ENCODE measurements at regions not wholly inside any gene's neighbourhood (a gene's known extent, or its start where the extent isn't known, plus 50 kb on each side); places are given as distances from the start of the nearest gene placed in this dataset.
"Not testable (repeated sequence)": the region's sequence is repeated elsewhere in the genome, so short reads cannot be mapped to it uniquely, and the experiment has no call there.

GRCh38 chr6:7016226-7016625 lies 91.5 kb upstream of the RREB1 start:
- DNase-seq (ENCODE audit: low spot score) = no peak

DNA sequence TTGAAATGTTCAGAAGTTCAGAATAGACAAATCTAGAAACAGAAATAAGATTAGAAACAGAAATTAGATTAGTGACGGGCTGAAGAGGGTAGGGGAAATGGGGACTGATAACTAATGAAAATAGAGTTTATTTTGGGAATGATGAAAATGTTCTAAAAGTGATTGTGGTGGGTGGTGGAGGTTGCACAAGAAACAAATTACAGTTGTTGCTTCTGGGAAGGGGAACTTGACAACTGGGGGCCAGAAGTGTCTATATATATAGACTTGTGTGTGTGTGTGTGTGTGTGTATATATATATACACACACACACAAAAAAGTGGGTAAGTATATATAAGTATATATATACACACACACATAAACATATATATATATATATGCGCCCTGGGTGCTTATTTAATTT lies 86.5 kb upstream of the RREB1 start:
- no peak for DNase-seq (ENCODE audit: low spot score)

DNA sequence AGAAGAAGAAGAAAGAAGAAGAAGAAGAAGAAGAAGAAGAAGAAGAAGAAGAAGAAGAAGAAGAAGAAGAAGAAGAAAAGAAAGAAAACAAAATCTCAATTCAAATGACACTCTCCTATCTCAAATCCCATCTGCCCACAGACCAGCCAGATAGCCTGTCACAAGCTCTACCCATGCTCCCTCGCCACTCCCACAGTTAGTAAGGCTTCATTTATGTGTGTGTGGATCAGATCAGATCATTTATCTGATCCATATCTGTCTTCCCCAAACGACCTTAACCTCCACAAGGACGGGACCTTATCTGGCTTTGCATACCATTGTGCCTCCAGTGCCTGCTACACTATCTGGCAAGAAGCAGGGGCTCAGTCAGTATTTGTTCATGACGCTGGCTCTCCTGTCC lies 81.9 kb upstream of the RREB1 start:
- DNase-seq (ENCODE audit: low spot score) = no peak

DNA sequence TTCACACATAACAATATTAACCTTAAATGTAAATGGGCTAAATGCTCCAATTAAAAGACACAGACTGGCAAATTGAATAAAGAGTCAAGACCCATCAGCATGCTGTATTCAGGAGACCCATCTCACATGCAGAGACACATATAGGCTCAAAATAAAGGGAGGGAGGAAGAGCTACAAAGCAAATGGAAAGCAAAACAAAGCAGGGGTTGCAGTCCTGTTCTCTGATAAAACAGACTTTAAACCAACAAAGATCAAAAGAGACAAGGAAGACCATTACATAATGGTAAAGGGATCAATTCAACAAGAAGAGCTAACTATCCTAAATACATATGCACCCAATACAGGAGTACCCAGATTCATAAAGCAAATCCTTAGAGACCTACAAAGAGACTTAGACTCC lies 78.8 kb upstream of the RREB1 start:
- not testable (repeated sequence) for DNase-seq (ENCODE audit: low spot score)

GRCh38 chr6:7030968-7031367 lies 76.8 kb upstream of the RREB1 start:
- DNase-seq (ENCODE audit: low spot score) = not testable (repeated sequence)

DNA sequence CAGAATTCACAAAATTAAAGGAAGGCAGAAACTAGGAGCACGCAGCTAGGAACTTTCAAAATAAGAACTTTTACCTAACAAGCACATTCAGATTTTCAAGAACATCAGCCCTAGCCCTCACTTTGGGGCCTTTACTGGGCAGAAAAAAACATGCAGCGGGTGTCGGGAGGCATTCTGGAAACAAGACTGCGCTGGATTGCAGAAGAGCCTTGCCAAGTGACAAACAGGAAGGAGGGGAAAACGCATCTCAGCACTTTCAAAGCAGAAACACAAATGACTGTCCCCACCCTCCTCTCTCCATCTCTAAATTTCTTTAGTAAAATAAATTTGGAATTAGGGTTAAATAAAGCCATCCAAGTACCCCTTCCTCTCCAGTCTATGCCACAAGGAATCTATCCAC lies 74.6 kb upstream of the RREB1 start:
- no peak for DNase-seq (ENCODE audit: low spot score)

- no peak for DNase-seq (ENCODE audit: low spot score)
These were observed 73.7 kb upstream of the RREB1 start for GRCh38 chr6:7034055-7034454.

GRCh38 chr6:7035837-7036249 lies 71.9 kb upstream of the RREB1 start:
- no peak for DNase-seq (ENCODE audit: low spot score)

DNA sequence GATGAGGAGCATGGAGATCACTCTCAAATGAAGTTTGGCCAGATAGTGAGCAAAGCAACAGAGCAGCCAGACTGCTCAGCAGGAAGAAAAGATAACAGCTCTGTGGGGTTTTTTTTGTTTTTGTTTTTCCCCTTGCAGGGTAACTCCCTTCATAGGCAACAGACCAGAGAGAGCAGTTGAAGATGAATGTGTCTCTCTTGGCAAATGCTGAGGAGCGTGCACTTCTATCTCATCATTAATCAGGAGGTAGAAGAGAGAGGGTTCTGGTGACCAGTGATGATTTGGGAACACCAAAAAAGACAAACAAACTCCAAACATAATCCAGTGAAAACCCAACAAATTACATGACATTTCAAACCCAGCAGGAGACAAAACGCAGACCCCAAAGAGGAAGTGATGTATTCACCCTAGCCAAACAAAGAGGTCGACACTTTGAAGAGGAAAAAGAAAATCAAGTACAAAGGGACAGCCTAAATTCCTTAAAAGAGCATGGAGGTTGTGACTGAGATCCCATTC lies 66.2 kb upstream of the RREB1 start:
- DNase-seq (ENCODE audit: low spot score) = no peak

DNA sequence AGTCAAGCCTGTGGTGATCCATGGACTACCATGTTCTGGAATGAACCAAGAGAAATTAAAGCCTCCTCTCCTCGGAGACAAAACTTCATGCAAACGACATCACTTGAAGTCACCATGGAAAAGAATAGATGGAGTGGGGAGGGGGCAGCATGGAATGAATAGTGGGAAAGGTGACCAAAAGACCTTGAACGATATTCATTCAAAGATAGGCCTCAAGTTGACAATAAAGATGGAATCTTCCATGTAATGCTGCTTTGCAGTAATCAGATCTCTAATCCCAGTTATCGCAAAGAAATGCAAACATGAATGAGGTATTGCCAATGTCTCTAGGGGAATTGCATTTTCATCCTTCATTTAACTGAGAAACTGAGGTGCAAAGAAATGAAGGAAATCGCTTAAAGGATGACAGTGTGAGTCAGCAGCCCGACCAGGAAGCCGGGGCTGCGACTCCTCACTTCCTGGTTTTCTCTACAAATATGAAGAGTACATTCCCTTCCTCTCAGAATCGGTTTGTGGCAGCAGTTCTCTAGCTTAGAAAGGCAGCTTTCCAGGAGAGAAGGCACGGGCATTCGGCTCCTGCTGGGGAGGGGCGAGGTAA lies 65.6 kb upstream of the RREB1 start:
- DNase-seq (ENCODE audit: low spot score) = no peak

- no peak for DNase-seq (ENCODE audit: low spot score)
These were observed 64.9 kb upstream of the RREB1 start for GRCh38 chr6:7042654-7043545.

DNA sequence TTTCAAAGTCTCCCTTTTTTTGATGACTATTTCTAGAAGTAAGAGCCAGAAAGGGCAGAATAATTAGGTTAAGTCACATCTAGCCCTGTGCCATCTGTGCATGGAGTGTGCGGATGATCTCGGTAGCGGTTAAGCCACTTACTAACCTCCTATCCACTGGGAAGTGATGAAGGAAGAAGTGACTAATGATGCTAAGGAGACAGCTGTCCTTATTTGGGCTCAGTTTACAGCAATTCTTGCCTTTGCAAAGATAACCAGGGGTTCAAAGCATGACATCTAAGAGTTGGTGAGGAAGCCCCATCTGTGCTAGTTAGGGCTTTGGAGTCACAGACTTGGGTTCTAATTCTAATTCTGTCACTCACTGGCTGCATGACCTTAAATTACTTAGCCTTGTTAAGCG lies 62.4 kb upstream of the RREB1 start:
- DNase-seq (ENCODE audit: low spot score) = no peak

DNA sequence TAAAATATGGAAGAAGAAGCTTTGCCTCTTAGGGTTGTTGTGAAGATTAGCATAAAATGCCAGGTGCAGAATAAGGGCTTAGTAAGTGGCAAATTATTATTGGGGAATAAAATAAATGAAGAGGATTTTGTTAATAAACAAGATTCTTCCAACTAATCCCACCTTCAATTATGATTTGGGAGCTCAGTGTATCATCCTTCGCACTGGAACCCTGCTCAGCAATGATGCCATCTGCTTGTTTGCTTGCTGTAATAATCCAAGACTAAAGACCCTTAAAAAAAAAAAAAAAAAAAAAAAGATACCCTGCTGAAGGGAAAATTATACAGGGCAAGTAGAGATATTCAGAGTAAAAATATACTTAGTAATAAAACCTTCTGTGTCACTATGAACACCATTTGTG lies 62.0 kb upstream of the RREB1 start:
- DNase-seq (ENCODE audit: low spot score) = no peak

DNA sequence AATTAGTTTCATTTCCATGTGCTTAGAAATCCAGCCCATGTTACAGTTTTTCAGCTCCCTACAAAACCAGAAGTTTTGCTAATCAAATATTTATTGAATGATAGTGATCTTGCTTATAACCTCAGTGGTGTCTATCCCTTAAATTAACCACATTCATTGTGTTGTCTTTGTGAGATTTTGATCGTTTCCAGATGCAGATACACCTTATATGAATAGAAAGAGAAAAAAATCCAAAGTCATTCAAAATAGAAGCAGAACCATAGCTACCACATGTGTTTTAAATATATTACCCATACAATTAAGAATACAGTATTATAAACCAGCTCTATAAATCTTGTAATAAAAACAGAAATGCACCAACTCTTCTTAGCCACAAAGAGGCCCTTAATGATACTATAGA lies 60.6 kb upstream of the RREB1 start:
- DNase-seq (ENCODE audit: low spot score) = no peak

DNA sequence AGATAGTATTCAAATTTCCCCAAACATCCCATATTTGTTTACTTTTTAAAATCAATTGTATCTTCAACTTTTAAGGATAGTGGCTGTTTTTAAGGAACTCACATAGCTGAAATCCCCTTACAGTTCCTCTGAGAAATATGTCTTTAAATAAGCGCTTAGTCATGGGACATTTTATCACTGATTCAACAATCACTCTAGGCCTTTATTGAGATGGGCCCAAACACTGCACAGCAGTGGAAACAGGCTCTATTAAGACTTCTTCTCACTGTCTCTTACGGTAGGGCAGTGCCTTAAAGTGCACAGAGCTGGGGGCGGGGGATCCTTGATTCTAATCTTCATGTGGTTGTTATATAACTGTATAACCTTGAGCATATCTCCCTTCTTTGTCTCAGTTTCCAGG lies 59.8 kb upstream of the RREB1 start:
- no peak for DNase-seq (ENCODE audit: low spot score)

DNA sequence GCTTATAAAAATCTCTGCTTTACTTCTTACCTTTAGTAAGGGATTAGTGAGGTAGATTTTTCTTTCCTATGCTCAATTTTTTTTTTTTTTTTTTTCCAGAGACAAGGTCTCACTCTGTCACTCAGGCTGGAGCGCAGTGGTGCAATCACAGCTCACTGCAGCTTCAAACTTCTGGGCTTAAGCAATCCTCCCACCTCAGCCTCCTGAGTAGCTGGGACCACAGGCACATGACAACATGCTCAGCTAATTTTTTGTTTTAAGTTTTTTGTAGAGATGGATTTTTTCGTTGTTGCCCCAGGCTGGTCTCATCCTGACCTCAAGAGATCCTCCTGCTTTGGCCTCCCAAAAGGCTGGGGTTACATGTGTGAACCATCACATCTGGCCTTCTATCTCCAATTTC lies 58.9 kb upstream of the RREB1 start:
- no peak for DNase-seq (ENCODE audit: low spot score)

GRCh38 chr6:7050004-7050403 lies 57.8 kb upstream of the RREB1 start:
- DNase-seq (ENCODE audit: low spot score) = no peak

- DNase-seq (ENCODE audit: low spot score) = peak; percentile 14
These were observed 56.6 kb upstream of the RREB1 start for GRCh38 chr6:7050872-7051779.

DNA sequence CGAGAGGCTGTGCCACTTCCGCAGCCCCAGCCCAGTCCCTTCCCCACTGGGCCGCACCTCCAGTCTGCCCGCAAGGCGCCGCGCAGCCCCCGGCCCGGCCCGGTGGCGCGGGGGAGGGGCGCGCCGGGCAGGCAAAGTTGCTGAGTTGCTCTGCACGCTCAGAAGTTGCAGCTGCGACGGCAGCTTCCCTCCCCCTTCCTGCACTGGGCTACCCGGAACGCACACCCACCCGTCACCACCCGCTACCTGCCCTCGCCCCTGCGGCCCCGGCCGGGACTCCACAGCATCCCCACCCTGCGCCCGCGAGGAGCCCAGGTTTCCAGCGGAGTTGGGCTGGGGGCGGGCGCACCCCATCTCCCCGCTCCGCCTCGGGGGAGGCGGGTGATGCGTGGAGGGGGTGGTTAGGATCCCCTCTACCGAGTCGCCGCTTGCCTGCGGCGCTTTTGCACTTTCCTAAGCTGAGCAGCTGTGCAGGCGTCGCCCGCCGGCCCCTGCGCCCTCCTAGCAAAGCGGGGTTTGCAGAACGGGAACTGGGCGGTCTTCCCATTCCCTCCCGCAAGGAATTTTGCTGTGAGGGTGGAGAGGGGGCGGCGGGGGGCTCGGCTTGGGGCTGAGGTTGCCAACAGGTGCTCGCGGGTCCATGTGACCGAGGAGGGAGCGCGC lies 55.9 kb upstream of the RREB1 start:
- peak; percentile 33 for DNase-seq (ENCODE audit: low spot score)

- no peak for DNase-seq (ENCODE audit: low spot score)
These were observed 55.2 kb upstream of the RREB1 start for GRCh38 chr6:7052443-7053011.

DNA sequence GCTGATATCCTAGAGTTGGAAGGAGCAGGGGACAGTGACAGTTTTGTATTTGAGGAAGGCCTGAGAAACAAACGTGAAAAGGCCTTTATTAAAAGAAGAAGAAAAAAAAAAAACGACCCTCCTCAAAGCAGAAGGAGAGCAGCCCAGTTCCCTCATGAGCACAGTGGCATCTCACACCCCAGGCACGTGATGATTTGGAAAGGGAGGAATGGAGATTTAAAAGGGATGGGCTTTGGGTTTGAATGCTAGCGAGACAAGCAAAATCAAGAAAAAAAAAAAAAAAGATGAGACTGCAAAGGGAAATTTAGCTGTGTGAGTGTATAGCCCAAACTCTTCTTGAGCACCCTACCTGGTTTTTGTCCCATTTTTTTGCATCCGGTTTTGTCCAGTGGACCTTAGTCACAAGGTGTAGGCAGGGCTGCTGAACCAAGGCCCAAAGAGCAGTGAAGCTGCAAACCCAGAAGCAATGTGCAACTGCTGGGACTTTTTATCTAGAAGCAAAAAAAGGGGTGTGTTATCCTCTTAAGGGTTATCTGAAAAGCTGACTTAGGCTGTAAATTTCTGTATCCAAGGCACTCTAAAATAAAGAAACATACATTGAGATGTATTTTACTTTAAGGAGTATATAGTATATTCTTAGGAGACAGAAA lies 54.5 kb upstream of the RREB1 start:
- DNase-seq (ENCODE audit: low spot score) = no peak
